T-helper 2 cell treated with Interferon-gamma antibody and Interleukin-4, amounts not matched to agents 100 ng/mL and 5 ng/mL, for 36 hours (primary cell): ENCODE measurements at regions not wholly inside any gene's neighbourhood (a gene's known extent, or its start where the extent isn't known, plus 50 kb on each side); places are given as distances from the start of the nearest gene placed in this dataset.

Experiments used
- intact Hi-C: fragments of 100-400 bp; cut with micrococcal nuclease; formaldehyde crosslinking; loops from one replicate; pipeline ENCODE4 v1.15.1; 2023

- intact Hi-C loops = loop anchor here (1.0 to 2.0 kb wide), 4 partner anchors 74 to 682 kb away; partner anchors contain the start of genes CITED2 and REPS1
These were observed 81.3 kb upstream of the CCDC28A start for GRCh38 chr6:138692058-138692977.

DNA sequence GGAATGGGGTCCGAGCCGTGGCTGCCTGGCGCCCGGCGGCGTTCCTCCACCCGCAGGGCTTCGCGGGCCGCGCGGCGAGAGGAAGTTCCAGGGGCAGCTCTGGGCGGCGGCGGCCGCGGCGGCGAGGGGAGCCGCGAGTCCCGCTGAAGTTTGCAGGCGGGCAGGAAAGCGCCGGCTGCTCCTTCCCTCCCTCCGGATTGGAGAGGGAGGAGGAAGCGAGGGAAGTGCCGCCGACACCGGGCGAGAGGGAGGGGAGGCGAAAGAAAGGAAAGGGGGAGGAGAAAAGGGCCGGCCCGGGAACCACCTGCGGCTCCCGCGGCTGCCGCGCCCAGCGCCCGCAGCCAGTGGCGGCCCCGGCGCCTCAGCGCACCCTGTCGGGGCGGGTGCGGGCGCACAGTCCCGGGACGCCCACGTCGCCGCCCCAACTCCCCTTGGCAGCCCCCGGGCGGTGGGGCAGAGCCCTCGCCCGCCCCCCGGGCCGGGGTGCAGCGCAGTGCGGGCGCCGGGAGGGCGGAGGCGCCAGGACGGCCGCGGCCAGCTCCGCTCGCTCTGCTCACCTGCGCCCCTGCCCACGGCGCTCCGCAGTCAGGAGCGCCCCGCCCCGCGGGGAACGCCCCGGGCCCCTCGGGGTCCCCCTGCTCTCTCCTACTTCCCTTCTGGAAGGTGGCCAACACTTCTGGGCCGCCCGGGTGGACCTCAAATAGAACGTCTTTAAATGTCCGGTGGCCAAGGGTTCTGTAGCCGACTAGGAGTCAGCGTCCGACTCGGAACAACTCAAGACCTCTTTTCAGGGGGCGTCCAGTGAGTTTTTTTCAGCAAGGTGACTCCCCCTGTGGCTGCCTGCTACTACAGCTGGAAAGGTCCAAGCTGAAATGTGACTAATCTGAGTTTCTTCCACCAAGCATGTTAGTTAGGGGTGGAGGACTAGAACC lies 80.3 kb upstream of the CCDC28A start:
- intact Hi-C loops = loop anchor here (1.0 to 2.0 kb wide), 5 partner anchors 73 to 682 kb away; partner anchors contain the start of genes CCDC28A, CITED2 and REPS1

- intact Hi-C loops = no loop called here
These were observed 78.4 kb upstream of the CCDC28A start for GRCh38 chr6:138695193-138695592.

GRCh38 chr6:138714493-138714892 lies 59.1 kb upstream of the CCDC28A start:
- intact Hi-C loops = no loop called here

GRCh38 chr6:138716013-138716412 lies 57.6 kb upstream of the CCDC28A start:
- intact Hi-C loops = no loop called here

GRCh38 chr6:138716971-138717665 lies 56.5 kb upstream of the CCDC28A start:
- intact Hi-C loops = no loop called here

- intact Hi-C loops = no loop called here
These were observed 54.4 kb upstream of the CCDC28A start for GRCh38 chr6:138719011-138719635.

DNA sequence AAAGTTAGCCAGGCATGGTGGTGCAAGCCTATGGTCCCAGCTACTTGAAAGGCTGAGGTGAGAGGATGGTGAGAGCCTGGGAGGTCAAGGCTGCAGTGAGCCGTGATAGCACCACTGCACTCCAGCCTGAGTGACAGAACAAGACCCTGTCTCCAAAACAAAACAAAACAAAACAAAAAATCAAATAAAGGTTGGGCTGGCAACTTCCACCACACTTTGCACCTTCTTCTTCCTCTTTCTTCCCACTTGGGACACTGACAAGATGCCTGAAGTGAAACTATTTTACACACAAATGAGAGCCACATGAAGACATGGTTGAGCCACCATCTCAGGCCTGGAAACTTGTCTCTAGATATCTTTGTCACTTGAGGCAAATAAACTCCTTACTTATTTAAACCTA lies 53.8 kb upstream of the CCDC28A start:
- intact Hi-C loops = no loop called here

- intact Hi-C loops = no loop called here
These were observed 50.9 kb upstream of the CCDC28A start for GRCh38 chr6:138722425-138723371.
